Keratinocyte (primary cell): ENCODE measurements at regions not wholly inside any gene's neighbourhood (a gene's known extent, or its start where the extent isn't known, plus 50 kb on each side); places are given as distances from the start of the nearest gene placed in this dataset.

Experiments
- CTCF ChIP-seq, 3 experiments: IDR thresholded peaks in 1 of 3; conservative IDR thresholded peaks in 1 of 3; optimal IDR thresholded peaks in 1 of 3; 2 replicates in 2 of 3; 3 replicates in 1 of 3; pipeline versions ENCODE3 to v1.5.1; 2011; ENCODE audit warnings: low read length in 3 of 3, mild to moderate bottlenecking in 3 of 3, moderate library complexity in 2 of 3, control low read depth in 1 of 3, inconsistent platforms in 1 of 3; ENCODE audit not compliant: insufficient read depth in 2 of 3; ENCODE audit errors: extremely low read depth in 1 of 3
- EZH2 ChIP-seq: IDR thresholded peaks from one replicate; pipeline ENCODE4 v1.6.1; 2012; ENCODE audit warnings: inconsistent platforms, mild to moderate bottlenecking, low read length, moderate library complexity

- no peak for TF ChIP-seq CTCF (optimal IDR thresholded peaks at IDR 0.05 in 1 of 3, IDR thresholded peaks at IDR 0.05 in 1 of 3, conservative IDR thresholded peaks at IDR 0.05 in 1 of 3; ENCODE audit: extremely low read depth in 1 of 3, insufficient read depth in 2 of 3, low read length in 3 of 3)
- no peak for TF ChIP-seq EZH2
Measured at GRCh38 chr7:27418541-27418940, 175.9 kb downstream of the EVX1 start.
